SH-SY5Y (cell line): ENCODE measurements at regions not wholly inside any gene's neighbourhood (a gene's known extent, or its start where the extent isn't known, plus 50 kb on each side); places are given as distances from the start of the nearest gene placed in this dataset.

ENCODE experiments used
- GATA2 ChIP-seq: IDR thresholded peaks from 2 replicates; pipeline ENCODE4 v1.6.1; 2011; ENCODE audit warnings: mild to moderate bottlenecking, low read depth, low read length
- GATA3 ChIP-seq: IDR thresholded peaks from 2 replicates; pipeline ENCODE4 v1.6.1; 2011; ENCODE audit warnings: low read depth, mild to moderate bottlenecking, low read length, moderate library complexity

DNA sequence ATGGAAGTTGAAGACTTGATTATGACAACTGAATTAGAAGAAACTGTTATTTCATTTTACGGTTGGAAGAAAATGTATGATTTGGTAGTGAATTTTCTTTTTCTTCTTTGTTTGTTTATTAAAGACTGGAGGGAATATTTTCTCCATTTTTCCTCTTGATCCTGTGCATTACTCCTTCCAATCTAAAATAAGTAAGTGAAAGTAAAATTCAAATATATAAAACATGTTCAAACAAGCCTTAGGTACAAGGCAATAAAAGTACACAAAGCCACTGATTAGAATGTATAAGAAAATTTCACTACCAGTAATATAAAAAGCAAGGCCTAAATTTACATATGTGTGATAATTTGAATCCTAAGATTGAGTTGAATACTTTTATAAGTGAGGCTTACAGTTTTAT, 181.2 kb upstream of the MME start:
- TF ChIP-seq GATA2 (no peak), GATA3 (no peak)

DNA sequence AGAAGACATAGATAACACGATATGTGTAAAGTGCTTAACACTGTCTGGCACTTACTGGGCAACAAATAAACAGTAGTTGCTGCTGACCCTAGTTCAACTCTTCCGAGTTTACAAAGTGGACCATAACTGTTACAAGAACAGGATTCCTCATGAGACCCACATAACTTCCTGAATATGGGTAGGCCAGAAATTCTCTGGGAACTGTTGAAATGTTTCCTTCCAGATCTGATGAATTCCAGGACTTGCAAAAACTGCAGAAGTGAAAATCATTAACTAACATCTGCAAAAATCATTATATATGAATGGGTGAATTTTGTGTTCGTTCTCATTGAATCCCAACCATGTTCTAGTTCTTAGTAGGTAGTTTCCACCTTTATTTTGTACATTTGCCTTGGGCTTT, 181.7 kb upstream of the MME start:
- TF ChIP-seq GATA2 (no peak), GATA3 (no peak)

DNA sequence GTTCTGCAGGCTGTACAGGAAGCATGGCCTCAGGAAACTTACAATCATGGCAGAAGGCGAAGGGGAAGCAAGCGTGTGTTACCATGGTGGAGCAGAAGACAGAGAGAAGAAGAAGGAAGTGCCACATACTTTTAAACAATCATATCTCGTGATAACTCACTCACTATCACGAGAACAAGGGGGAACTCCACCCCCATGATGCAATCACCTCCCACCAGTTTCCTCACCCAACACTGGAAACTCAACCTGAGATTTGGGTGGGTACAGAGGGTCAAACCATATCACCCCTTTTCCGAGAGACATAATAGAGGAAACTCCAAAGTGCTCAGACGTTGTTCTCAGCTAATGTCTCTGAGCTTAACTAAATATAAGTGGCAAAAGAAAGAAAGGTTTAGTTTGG, 186.3 kb upstream of the MME start:
- TF ChIP-seq GATA2 = no peak
- TF ChIP-seq GATA3 = no peak

- TF ChIP-seq GATA3 (no peak), GATA2 (no peak)
Observed at GRCh38 chr3:154889227-154889634, 190.9 kb upstream of the MME start.

GRCh38 chr3:154887869-154888268, 192.2 kb upstream of the MME start:
- TF ChIP-seq GATA3 (no peak), GATA2 (no peak)

GRCh38 chr3:154886437-154886836, 193.7 kb upstream of the MME start:
- TF ChIP-seq GATA2 = no peak

DNA sequence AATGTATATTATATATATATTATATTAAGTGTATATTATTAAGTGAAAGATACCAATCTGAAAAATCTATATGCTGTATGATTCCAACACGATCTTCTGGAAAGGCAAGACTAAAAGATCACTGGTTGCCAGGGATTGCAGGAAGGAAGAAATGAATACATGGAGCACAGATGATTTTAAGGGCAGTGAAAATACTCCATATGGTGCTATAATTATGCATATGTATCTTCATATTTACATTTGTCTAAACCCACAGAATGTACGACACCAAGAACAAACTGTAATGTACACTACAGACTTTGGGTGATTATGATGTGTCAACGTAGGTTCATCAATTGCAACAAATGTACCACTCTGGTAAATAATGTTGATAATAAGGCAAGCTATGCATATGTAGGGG, 194.7 kb upstream of the MME start:
- TF ChIP-seq GATA3 (no peak), GATA2 (no peak)

DNA sequence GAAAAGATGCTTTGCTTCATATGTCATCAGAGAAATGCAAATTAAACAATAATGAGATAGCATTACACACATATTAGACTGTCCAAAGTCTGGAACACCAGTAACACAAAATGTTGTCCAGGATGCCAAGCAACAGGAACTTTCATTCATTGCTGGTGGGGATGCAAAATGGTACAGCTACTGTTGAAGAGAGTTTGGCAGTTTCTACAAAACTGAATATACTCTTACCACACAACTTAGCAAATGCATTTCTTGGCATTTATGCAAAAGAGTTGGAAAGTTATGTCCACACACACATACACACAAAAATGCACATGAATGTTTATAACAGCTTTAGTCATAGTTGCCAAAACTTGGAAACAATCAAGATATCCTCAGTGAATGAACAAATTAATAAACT, 195.2 kb upstream of the MME start:
- TF ChIP-seq GATA2 = no peak
- TF ChIP-seq GATA3 = no peak

DNA sequence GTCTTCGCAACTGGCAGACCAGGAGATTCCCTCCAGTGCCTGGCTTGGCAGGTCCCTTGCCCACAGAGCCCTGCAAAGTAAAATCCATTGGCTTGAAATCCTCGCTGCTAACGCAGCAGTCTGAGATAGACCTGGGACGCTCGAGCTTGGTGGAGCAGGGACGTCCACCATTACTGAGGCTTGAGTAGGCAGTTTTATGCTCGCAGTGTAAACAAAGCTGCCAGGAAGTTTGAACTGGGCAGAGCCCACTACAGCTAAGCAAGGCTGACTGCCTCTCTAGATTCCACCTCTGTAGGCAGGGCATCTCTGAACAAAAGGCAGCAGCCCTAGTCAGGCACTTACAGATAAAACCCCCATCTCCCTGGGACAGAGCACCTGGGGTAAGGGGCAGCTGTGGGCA, 205.0 kb upstream of the MME start:
- TF ChIP-seq GATA2 = no peak
- no peak for TF ChIP-seq GATA3

GRCh38 chr3:154872696-154873095, 207.4 kb upstream of the MME start:
- TF ChIP-seq GATA2 (no peak), GATA3 (no peak)

DNA sequence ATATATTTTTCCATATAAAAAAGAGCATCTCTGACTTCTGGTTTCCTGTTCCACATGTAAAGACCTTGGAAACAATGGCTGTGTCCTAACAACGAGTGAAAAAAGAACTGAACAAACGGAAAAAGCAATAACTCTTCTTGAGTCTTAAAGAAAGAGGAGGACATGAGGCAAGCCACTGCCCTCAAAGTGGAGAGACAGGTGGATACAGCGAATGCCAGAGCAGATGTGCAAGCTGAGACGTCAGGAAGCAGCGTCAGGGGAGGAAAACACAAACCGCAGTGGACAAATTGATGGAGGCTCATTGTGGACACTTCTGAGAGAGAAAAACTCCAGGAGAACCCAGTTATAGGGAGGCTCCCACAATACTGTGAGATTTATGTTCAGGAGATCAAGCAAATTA, 208.0 kb upstream of the MME start:
- TF ChIP-seq GATA3 = no peak
- no peak for TF ChIP-seq GATA2

GRCh38 chr3:154864947-154865346, 215.2 kb upstream of the MME start:
- TF ChIP-seq GATA2 (no peak), GATA3 (no peak)

GRCh38 chr3:154862265-154862664, 217.9 kb upstream of the MME start:
- TF ChIP-seq GATA3 (no peak), GATA2 (no peak)

- no peak for TF ChIP-seq GATA3
- no peak for TF ChIP-seq GATA2
Observed at GRCh38 chr3:154852515-154852914, 227.6 kb upstream of the MME start.

- no peak for TF ChIP-seq GATA3
- TF ChIP-seq GATA2 = no peak
Observed at GRCh38 chr3:154851644-154852043, 228.5 kb upstream of the MME start.

GRCh38 chr3:154850921-154851320, 229.2 kb upstream of the MME start:
- TF ChIP-seq GATA3 = no peak
- no peak for TF ChIP-seq GATA2

DNA sequence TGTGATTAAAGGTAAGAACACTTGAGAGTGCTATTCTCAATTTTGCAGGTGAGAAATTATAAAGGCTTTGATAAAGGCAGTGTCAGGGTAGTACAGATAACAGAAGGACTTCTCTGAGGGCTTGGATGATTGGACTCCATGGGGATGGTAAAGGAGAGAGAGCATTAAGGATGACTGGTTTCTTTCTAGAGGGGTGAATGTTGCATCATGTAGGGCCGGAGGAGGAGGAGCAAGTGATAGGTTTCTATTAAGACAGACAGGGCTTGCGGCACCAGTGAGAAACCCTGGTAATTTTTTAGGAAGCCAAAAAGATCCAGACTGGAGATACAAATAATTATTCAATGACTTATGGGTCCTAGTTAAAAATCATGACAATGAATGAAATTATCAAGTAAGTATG, 230.7 kb upstream of the MME start:
- no peak for TF ChIP-seq GATA2
- no peak for TF ChIP-seq GATA3

GRCh38 chr3:154844863-154845262, 235.3 kb upstream of the MME start:
- TF ChIP-seq GATA3 (no peak), GATA2 (no peak)
